ENCODE measurements at regions not wholly inside any gene's neighbourhood (a gene's known extent, or its start where the extent isn't known, plus 50 kb on each side); places are given as distances from the start of the nearest gene placed in this dataset.
"Not testable (repeated sequence)": the region's sequence is repeated elsewhere in the genome, so short reads cannot be mapped to it uniquely, and the experiment has no call there.

DNA sequence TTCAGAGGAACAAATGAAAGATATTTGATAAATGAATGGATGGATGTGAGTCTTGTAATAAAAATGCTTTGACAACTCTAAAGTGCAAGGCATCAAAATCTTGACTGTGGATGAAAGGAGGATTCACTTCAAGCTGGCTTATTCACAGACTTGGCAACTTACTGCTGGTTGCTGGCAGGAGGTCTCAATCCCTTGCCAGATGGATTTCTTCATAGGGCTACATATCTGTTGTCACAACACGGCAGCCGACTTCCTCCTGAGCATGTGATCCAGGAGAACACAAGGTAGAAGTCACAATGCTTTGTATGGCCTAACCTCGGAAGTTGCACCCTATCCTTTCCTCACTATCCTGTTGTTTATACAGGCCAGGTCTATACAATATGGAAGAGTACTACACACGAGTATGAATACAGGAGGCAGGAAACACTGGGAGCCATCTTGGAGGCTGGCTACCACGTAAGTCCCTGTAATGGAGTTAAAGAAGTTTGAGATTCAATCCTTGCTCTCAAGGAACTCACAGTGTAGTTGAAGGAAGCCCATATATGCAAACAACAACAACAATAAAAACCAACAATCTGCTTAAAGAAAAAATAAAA, 97.9 kb downstream of the ID4 start:
- no peak for DNase-seq (ENCODE audit: low read depth)
- TF ChIP-seq, protein P1, sequence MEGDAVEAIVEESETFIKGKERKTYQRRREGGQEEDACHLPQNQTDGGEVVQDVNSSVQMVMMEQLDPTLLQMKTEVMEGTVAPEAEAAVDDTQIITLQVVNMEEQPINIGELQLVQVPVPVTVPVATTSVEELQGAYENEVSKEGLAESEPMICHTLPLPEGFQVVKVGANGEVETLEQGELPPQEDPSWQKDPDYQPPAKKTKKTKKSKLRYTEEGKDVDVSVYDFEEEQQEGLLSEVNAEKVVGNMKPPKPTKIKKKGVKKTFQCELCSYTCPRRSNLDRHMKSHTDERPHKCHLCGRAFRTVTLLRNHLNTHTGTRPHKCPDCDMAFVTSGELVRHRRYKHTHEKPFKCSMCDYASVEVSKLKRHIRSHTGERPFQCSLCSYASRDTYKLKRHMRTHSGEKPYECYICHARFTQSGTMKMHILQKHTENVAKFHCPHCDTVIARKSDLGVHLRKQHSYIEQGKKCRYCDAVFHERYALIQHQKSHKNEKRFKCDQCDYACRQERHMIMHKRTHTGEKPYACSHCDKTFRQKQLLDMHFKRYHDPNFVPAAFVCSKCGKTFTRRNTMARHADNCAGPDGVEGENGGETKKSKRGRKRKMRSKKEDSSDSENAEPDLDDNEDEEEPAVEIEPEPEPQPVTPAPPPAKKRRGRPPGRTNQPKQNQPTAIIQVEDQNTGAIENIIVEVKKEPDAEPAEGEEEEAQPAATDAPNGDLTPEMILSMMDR (IDR thresholded peaks at IDR 0.05; ENCODE audit: low read depth, low read length, missing control alignments), result no peak

DNA sequence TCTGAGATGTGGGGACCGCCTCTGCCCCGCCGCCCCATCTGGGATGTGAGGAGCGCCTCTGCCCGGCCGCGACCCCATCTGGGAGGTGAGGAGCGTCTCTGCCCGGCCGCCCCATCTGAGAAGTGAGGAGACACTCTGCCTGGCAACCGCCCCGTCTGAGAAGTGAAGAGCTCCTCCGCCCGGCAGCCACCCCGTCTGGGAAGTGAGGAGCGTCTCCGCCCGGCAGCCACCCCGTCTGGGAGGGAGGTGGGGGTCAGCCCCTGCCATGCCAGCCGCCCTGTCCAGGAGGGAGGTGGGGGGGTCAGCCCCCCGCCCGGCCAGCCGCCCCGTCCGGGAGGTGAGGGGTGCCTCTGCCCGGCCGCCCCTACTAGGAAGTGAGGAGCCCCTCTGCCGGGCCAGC, 102.2 kb downstream of the ID4 start:
- DNase-seq (ENCODE audit: low read depth); H3K4me3 ChIP-seq (ENCODE audit: low read depth, low read length): not testable (repeated sequence)

More for the DNA sequence above, 97.9 kb downstream of the ID4 start:
- H3K4me3 ChIP-seq (ENCODE audit: low read depth, low read length), result no peak overlapping the region

DNA sequence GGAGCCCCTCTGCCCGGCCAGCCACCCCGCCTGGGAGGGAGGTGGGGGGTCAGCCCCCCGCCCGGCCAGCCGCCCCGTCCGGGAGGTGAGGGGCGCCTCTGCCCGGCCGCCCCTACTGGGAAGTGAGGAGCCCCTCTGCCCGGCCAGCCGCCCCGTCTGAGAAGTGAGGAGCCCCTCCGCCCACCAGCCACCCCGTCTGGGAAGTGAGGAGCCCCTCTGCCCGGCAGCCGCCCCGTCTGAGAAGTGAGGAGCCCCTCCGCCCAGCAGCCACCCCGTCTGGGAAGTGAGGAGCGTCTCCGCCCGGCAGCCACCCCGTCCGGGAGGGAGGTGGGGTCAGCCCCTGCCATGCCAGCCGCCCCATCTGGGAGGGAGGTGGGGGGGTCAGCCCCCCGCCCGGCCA, 102.8 kb downstream of the ID4 start:
- not testable (repeated sequence) for H3K4me3 ChIP-seq (ENCODE audit: low read depth, low read length); DNase-seq (ENCODE audit: low read depth)

DNA sequence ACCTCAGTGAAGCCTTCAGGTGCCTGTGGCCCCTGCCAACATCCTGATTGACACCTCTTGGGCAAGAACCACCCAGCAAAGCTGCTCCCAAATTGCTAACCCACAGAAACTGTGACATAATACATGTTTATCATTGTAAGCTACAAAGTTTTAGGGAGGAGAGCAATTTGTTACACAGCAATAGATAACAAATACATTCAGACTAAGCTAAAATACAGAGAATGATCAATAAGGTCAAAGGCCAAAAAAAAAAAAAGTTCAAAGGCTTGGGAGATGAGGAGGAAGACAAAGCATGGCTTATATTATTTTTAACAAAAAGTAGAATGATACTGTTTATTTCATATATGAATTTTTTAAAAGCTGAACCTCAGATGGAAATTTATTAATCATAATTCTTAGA, 105.9 kb downstream of the ID4 start:
- H3K4me3 ChIP-seq (ENCODE audit: low read depth, low read length), result no peak overlapping the region
- TF ChIP-seq, protein P1 (IDR thresholded peaks at IDR 0.05; ENCODE audit: low read depth, low read length, missing control alignments), result no peak
- no peak for DNase-seq (ENCODE audit: low read depth)

DNA sequence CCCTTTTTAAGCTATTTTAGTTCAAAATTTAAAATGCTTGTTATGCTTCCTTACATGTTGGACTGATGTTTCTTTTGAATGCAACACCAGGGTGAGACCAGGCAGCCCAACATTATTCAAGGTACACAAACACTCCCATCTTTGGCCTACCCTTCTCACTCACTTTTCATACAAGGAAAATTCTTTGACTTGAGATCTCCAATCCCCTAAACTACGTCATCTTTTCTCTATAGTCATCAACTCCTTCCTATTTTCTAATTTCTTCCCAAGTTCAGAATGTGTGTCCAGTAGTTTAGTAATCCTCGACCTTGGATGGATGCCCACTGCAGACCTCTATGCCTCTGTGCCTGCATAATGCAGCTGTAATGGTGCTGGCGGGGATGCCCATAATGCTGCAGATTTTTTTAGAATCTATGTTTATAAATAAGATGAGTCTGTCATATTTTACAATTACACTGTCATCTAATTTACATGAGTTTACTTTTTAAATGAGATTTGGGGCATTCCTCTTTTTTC, 108.7 kb downstream of the ID4 start:
- H3K4me3 ChIP-seq (ENCODE audit: low read depth, low read length), result no peak overlapping the region
- no peak for DNase-seq (ENCODE audit: low read depth)
- TF ChIP-seq, protein P1 (IDR thresholded peaks at IDR 0.05; ENCODE audit: low read depth, low read length, missing control alignments), result no peak

DNA sequence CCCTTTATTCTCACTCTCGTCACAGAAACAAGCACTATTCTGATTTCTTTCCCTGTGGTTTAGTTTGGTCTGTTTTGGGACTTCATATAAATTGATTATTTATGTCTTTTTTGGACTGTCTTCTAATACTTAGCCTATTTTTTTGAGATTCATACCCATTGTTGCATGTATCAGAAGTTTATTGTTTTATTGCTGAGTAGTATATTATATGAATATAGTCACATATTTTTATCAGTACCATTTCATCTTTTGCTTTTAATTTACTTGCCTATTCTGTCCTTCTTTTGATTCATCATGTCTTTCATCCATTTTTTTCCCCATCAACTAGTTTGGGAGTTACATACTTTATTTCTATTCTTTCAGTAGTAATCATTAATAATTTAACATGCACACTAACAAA, 112.0 kb downstream of the ID4 start:
- TF ChIP-seq, protein P1 (IDR thresholded peaks at IDR 0.05; ENCODE audit: low read depth, low read length, missing control alignments), result no peak
- no peak overlapping the region for H3K4me3 ChIP-seq (ENCODE audit: low read depth, low read length)
- DNase-seq (ENCODE audit: low read depth), result no peak

DNA sequence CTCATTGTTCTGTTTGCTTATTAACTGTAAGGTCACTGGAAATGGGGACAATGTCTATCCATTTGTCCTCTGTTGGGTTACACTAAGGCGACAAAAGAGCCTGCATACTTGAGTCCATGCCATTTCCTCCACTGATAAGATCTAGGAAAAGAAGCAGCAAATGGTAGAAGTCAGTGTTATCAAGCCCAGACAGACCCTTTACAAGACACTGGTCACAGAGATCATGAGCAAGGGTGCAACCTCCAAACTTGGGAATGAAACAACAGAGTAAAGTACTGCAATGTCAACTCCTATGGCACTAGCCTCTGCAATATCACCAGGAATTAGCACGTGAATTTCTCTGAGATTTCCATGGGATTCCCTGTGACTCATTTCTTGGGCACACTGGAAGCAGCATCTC, 126.9 kb downstream of the ID4 start:
- DNase-seq (ENCODE audit: low read depth), result no peak
- TF ChIP-seq, protein P1 (IDR thresholded peaks at IDR 0.05; ENCODE audit: low read depth, low read length, missing control alignments), result no peak
- H3K4me3 ChIP-seq (ENCODE audit: low read depth, low read length), result no peak overlapping the region

DNA sequence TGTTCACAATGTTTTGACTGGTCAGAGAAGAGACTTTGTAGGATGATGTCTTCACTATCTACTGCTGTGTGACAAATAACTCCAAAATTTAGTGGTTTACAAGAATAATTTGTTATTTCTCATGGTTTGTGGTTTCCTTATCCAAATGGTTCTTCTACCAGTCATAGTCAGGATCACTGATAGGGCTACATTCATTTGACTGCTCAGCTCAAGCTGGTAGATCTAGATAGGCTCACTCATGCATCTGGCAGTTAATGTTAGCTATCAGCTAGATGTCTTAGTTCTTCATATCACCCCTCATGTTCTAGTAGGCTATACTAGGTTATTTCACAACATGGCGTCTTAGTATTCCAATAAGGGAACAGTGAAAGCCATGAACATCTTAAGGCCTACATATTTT, 131.0 kb downstream of the ID4 start:
- no peak overlapping the region for H3K4me3 ChIP-seq (ENCODE audit: low read depth, low read length)
- no peak for DNase-seq (ENCODE audit: low read depth)
- TF ChIP-seq, protein P1 (IDR thresholded peaks at IDR 0.05; ENCODE audit: low read depth, low read length, missing control alignments), result no peak

Measured in GM12864 (cell line).